ENCODE measurements at regions not wholly inside any gene's neighbourhood (a gene's known extent, or its start where the extent isn't known, plus 50 kb on each side); places are given as distances from the start of the nearest gene placed in this dataset.

GRCh38 chr13:22112956-22113745 is 442.3 kb downstream of the FGF9 start:
- Histone ChIP-seq H3K9ac (ENCODE audit: low read depth, low read length) (no peak overlapping the region), H3K27ac (ENCODE audit: low read depth, low read length) (no peak overlapping the region), H3K4me3 (ENCODE audit: low read length) (no peak overlapping the region), H3K4me1 (ENCODE audit: insufficient read depth, low read length) (peaks cover 3% of the 10 kb centered on the region; the same call in 1 of the 2 replicates), H3K9me3 (ENCODE audit: insufficient read depth, low read depth, low read length) (no peaks in the 10 kb centered on the region), H3K36me3 (ENCODE audit: insufficient read depth, low read length) (no peaks in the 10 kb centered on the region), H3K27me3 (ENCODE audit: insufficient read depth, low read length) (no peaks in the 10 kb centered on the region)
- 96% methylated on average over 9 of the region's 11 CpGs for WGBS

- H3K4me3 ChIP-seq (ENCODE audit: low read length): no peak overlapping the region
Observed at GRCh38 chr13:22114630-22115311, 443.9 kb downstream of the FGF9 start.

GRCh38 chr13:22118158-22118557 is 447.3 kb downstream of the FGF9 start:
- no peak overlapping the region for H3K4me3 ChIP-seq (ENCODE audit: low read length)
- no peak overlapping the region for H3K9ac ChIP-seq (ENCODE audit: low read depth, low read length)
- no peaks in the 10 kb centered on the region for H3K4me1 ChIP-seq (ENCODE audit: insufficient read depth, low read length)
- no peak overlapping the region for H3K27ac ChIP-seq (ENCODE audit: low read depth, low read length)
- no peaks in the 10 kb centered on the region for H3K27me3 ChIP-seq (ENCODE audit: insufficient read depth, low read length)
- 94% methylated on average over 3 of the region's 3 CpGs for WGBS
- H3K36me3 ChIP-seq (ENCODE audit: insufficient read depth, low read length): no peaks in the 10 kb centered on the region
- H3K9me3 ChIP-seq (ENCODE audit: insufficient read depth, low read depth, low read length): no peaks in the 10 kb centered on the region

More at GRCh38 chr13:22114630-22115311, 443.9 kb downstream of the FGF9 start:
- Histone ChIP-seq H3K9ac (ENCODE audit: low read depth, low read length) (no peak overlapping the region), H3K9me3 (ENCODE audit: insufficient read depth, low read depth, low read length) (no peaks in the 10 kb centered on the region), H3K27me3 (ENCODE audit: insufficient read depth, low read length) (no peaks in the 10 kb centered on the region), H3K36me3 (ENCODE audit: insufficient read depth, low read length) (no peaks in the 10 kb centered on the region), H3K4me1 (ENCODE audit: insufficient read depth, low read length) (no peaks in the 10 kb centered on the region), H3K27ac (ENCODE audit: low read depth, low read length) (no peak overlapping the region)
- WGBS: 92% methylated on average over 7 of the region's 9 CpGs

- Histone ChIP-seq H3K9ac (ENCODE audit: low read depth, low read length) (no peak overlapping the region), H3K4me3 (ENCODE audit: low read length) (no peak overlapping the region), H3K4me1 (ENCODE audit: insufficient read depth, low read length) (no peaks in the 10 kb centered on the region), H3K27me3 (ENCODE audit: insufficient read depth, low read length) (no peaks in the 10 kb centered on the region), H3K9me3 (ENCODE audit: insufficient read depth, low read depth, low read length) (no peaks in the 10 kb centered on the region), H3K27ac (ENCODE audit: low read depth, low read length) (no peak overlapping the region), H3K36me3 (ENCODE audit: insufficient read depth, low read length) (no peaks in the 10 kb centered on the region)
- 94% methylated on average over 7 of the region's 7 CpGs for WGBS
Observed at GRCh38 chr13:22120646-22121045, 449.8 kb downstream of the FGF9 start.

GRCh38 chr13:22121146-22121739 is 450.4 kb downstream of the FGF9 start:
- Histone ChIP-seq H3K9ac (ENCODE audit: low read depth, low read length) (no peak overlapping the region), H3K9me3 (ENCODE audit: insufficient read depth, low read depth, low read length) (no peaks in the 10 kb centered on the region), H3K27me3 (ENCODE audit: insufficient read depth, low read length) (no peaks in the 10 kb centered on the region), H3K4me3 (ENCODE audit: low read length) (no peak overlapping the region), H3K4me1 (ENCODE audit: insufficient read depth, low read length) (no peaks in the 10 kb centered on the region), H3K36me3 (ENCODE audit: insufficient read depth, low read length) (no peaks in the 10 kb centered on the region), H3K27ac (ENCODE audit: low read depth, low read length) (no peak overlapping the region)
- 90% methylated on average over 9 of the region's 10 CpGs for whole genome bisulfite sequencing

- WGBS: 50% methylated on average over 2 of the region's 2 CpGs
- Histone ChIP-seq H3K27ac (ENCODE audit: low read depth, low read length) (no peak overlapping the region), H3K4me1 (ENCODE audit: insufficient read depth, low read length) (no peaks in the 10 kb centered on the region), H3K36me3 (ENCODE audit: insufficient read depth, low read length) (no peaks in the 10 kb centered on the region), H3K27me3 (ENCODE audit: insufficient read depth, low read length) (no peaks in the 10 kb centered on the region), H3K4me3 (ENCODE audit: low read length) (no peak overlapping the region), H3K9me3 (ENCODE audit: insufficient read depth, low read depth, low read length) (no peaks in the 10 kb centered on the region), H3K9ac (ENCODE audit: low read depth, low read length) (no peak overlapping the region)
Observed at GRCh38 chr13:22126433-22127021, 455.7 kb downstream of the FGF9 start.

- no peaks in the 10 kb centered on the region for H3K9me3 ChIP-seq (ENCODE audit: insufficient read depth, low read depth, low read length)
- H3K4me1 ChIP-seq (ENCODE audit: insufficient read depth, low read length): no peaks in the 10 kb centered on the region
- H3K27me3 ChIP-seq (ENCODE audit: insufficient read depth, low read length): no peaks in the 10 kb centered on the region
- WGBS: 93% methylated on average over 5 of the region's 5 CpGs
- no peak overlapping the region for H3K9ac ChIP-seq (ENCODE audit: low read depth, low read length)
- H3K36me3 ChIP-seq (ENCODE audit: insufficient read depth, low read length): no peaks in the 10 kb centered on the region
- no peak overlapping the region for H3K4me3 ChIP-seq (ENCODE audit: low read length)
- no peak overlapping the region for H3K27ac ChIP-seq (ENCODE audit: low read depth, low read length)
Observed at GRCh38 chr13:22127277-22128164, 456.6 kb downstream of the FGF9 start.

- no peaks in the 10 kb centered on the region for H3K4me1 ChIP-seq (ENCODE audit: insufficient read depth, low read length)
- no peak overlapping the region for H3K9ac ChIP-seq (ENCODE audit: low read depth, low read length)
- H3K9me3 ChIP-seq (ENCODE audit: insufficient read depth, low read depth, low read length): no peaks in the 10 kb centered on the region
- 95% methylated on average over 14 of the region's 15 CpGs for WGBS
- H3K4me3 ChIP-seq (ENCODE audit: low read length): no peak overlapping the region
- H3K36me3 ChIP-seq (ENCODE audit: insufficient read depth, low read length): no peaks in the 10 kb centered on the region
- H3K27ac ChIP-seq (ENCODE audit: low read depth, low read length): no peak overlapping the region
- H3K27me3 ChIP-seq (ENCODE audit: insufficient read depth, low read length): no peaks in the 10 kb centered on the region
Observed at GRCh38 chr13:22128441-22129408, 457.9 kb downstream of the FGF9 start.

GRCh38 chr13:22130254-22130653 is 459.4 kb downstream of the FGF9 start:
- H3K9ac ChIP-seq (ENCODE audit: low read depth, low read length): no peak overlapping the region
- H3K9me3 ChIP-seq (ENCODE audit: insufficient read depth, low read depth, low read length): no peaks in the 10 kb centered on the region
- no peaks in the 10 kb centered on the region for H3K36me3 ChIP-seq (ENCODE audit: insufficient read depth, low read length)
- H3K27me3 ChIP-seq (ENCODE audit: insufficient read depth, low read length): no peaks in the 10 kb centered on the region
- H3K4me3 ChIP-seq (ENCODE audit: low read length): no peak overlapping the region
- WGBS: no CpG with 5 or more reads among the region's 1 CpG
- no peaks in the 10 kb centered on the region for H3K4me1 ChIP-seq (ENCODE audit: insufficient read depth, low read length)
- H3K27ac ChIP-seq (ENCODE audit: low read depth, low read length): no peak overlapping the region

- H3K4me3 ChIP-seq (ENCODE audit: low read length): no peak overlapping the region
- H3K4me1 ChIP-seq (ENCODE audit: insufficient read depth, low read length): peaks cover 7% of the 10 kb centered on the region; the same call in 1 of the 2 replicates
- no peaks in the 10 kb centered on the region for H3K36me3 ChIP-seq (ENCODE audit: insufficient read depth, low read length)
- H3K27me3 ChIP-seq (ENCODE audit: insufficient read depth, low read length): no peaks in the 10 kb centered on the region
- no peak overlapping the region for H3K27ac ChIP-seq (ENCODE audit: low read depth, low read length)
- no peaks in the 10 kb centered on the region for H3K9me3 ChIP-seq (ENCODE audit: insufficient read depth, low read depth, low read length)
- 95% methylated on average over 4 of the region's 4 CpGs for WGBS
- no peak overlapping the region for H3K9ac ChIP-seq (ENCODE audit: low read depth, low read length)
Observed at GRCh38 chr13:22134261-22134660, 463.4 kb downstream of the FGF9 start.
